DOHH2 (cell line): ENCODE measurements at regions not wholly inside any gene's neighbourhood (a gene's known extent, or its start where the extent isn't known, plus 50 kb on each side); places are given as distances from the start of the nearest gene placed in this dataset.

ENCODE experiments used
- H3F3A ChIP-seq: fragments of 200-600 bp; sonication (generic), shearing (Covaris generic); 2 replicates; pipeline ENCODE4 v1.6.0; 2016; ENCODE audit warnings: antibody characterized with exemption, mild to moderate bottlenecking; ENCODE audit not compliant: control insufficient read depth, insufficient read depth
- H3K27ac ChIP-seq: fragments of 200-600 bp; sonication (generic); 2 replicates; pipeline ENCODE4 v1.5.1; 2014; ENCODE audit warnings: low read depth, mild to moderate bottlenecking, low read length, moderate library complexity
- H3K27me3 ChIP-seq: fragments of 200-600 bp; sonication (generic); 2 replicates; pipeline ENCODE4 v1.6.1; 2014; ENCODE audit warnings: mild to moderate bottlenecking, low read length, mixed read lengths; ENCODE audit not compliant: control insufficient read depth
- H3K36me3 ChIP-seq: fragments of 200-600 bp; sonication (generic); 2 replicates; pipeline ENCODE4 v1.6.1; 2014; ENCODE audit warnings: mild to moderate bottlenecking, low read length, moderate library complexity, mixed read lengths; ENCODE audit not compliant: control insufficient read depth
- H3K4me1 ChIP-seq: fragments of 200-600 bp; sonication (generic); 2 replicates; pipeline ENCODE4 v1.6.1; 2014; ENCODE audit warnings: mild to moderate bottlenecking, low read length, mixed read lengths; ENCODE audit not compliant: control insufficient read depth
- H3K4me2 ChIP-seq: fragments of 200-600 bp; sonication (generic); 2 replicates; pipeline ENCODE4 v1.6.0; 2014; ENCODE audit warnings: mild to moderate bottlenecking, low read length, moderate library complexity
- H3K4me3 ChIP-seq: fragments of 200-600 bp; sonication (generic); 2 replicates; pipeline ENCODE4 v1.5.1; 2014; ENCODE audit warnings: mild to moderate bottlenecking, low read length, mixed read lengths
- H3K79me2 ChIP-seq: fragments of 200-600 bp; sonication (generic); 2 replicates; pipeline ENCODE4 v1.6.1; 2014; ENCODE audit warnings: mild to moderate bottlenecking, low read length, mixed read lengths; ENCODE audit not compliant: control insufficient read depth
- H3K9me2 ChIP-seq: fragments of 200-600 bp; sonication (generic); replicated peaks from 2 replicates; pipeline ENCODE4 v1.6.1; 2014; ENCODE audit warnings: mild to moderate bottlenecking, low read length, mixed read lengths; ENCODE audit not compliant: control insufficient read depth
- H3K9me3 ChIP-seq: fragments of 200-600 bp; sonication (generic); 2 replicates; pipeline ENCODE4 v1.6.1; 2014; ENCODE audit warnings: antibody characterized with exemption, low read length, mixed read lengths; ENCODE audit not compliant: control insufficient read depth, insufficient read depth
- H4K20me1 ChIP-seq: fragments of 200-600 bp; sonication (generic); 2 replicates; pipeline ENCODE4 v1.6.0; 2014; ENCODE audit warnings: low read depth, mild to moderate bottlenecking, antibody characterized with exemption, low read length, moderate library complexity; ENCODE audit not compliant: control insufficient read depth, insufficient read depth
- EZH2phosphoT487 ChIP-seq: fragments of 200-600 bp; sonication (generic); IDR thresholded peaks from 2 replicates; pipeline ENCODE4 v1.6.1; 2017; ENCODE audit warnings: borderline replicate concordance, mild to moderate bottlenecking, antibody characterized with exemption, low read length, moderate library complexity, mixed read lengths
- TF ChIP-seq, protein P1 (sequence below): fragments of 200-600 bp; sonication (generic); IDR thresholded peaks from one replicate; pipeline ENCODE4 v1.5.1; 2014; ENCODE audit warnings: antibody characterized with exemption, mild to moderate bottlenecking, low read depth, low read length; ENCODE audit not compliant: poor library complexity, severe bottlenecking

DNA sequence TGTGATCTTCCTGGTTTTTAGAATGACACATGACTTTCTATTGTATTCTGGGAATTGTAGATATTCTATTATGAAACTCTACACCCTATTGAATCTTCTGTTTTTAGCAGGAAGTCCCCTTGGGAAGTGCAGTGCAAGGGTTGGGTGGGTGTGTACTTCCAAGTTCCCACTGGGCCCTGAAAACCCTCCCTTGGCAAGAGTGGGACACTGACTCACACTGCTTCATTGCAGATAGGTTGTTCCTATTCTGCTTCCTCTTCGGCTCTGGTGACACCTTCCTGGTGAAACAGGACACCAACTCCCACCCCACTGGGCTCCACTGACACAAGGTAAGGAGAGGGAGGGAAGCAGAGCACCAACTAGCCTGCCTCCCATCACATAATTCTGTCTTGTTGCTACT lies 121.8 kb downstream of the KCTD12 start:
- no peak overlapping the region for H3K4me3 ChIP-seq
- H3K4me1 ChIP-seq = no peaks in the 10 kb centered on the region
- H3K4me2 ChIP-seq = no peak overlapping the region
- no peaks in the 10 kb centered on the region for H3F3A ChIP-seq
- H4K20me1 ChIP-seq = no peaks in the 10 kb centered on the region
- TF ChIP-seq, protein P1, sequence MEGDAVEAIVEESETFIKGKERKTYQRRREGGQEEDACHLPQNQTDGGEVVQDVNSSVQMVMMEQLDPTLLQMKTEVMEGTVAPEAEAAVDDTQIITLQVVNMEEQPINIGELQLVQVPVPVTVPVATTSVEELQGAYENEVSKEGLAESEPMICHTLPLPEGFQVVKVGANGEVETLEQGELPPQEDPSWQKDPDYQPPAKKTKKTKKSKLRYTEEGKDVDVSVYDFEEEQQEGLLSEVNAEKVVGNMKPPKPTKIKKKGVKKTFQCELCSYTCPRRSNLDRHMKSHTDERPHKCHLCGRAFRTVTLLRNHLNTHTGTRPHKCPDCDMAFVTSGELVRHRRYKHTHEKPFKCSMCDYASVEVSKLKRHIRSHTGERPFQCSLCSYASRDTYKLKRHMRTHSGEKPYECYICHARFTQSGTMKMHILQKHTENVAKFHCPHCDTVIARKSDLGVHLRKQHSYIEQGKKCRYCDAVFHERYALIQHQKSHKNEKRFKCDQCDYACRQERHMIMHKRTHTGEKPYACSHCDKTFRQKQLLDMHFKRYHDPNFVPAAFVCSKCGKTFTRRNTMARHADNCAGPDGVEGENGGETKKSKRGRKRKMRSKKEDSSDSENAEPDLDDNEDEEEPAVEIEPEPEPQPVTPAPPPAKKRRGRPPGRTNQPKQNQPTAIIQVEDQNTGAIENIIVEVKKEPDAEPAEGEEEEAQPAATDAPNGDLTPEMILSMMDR = no peak
- no peak for TF ChIP-seq EZH2phosphoT487
- H3K9me3 ChIP-seq = no peaks in the 10 kb centered on the region
- no peaks in the 10 kb centered on the region for H3K9me2 ChIP-seq
- H3K36me3 ChIP-seq = no peaks in the 10 kb centered on the region
- no peaks in the 10 kb centered on the region for H3K27me3 ChIP-seq
- no peaks in the 10 kb centered on the region for H3K79me2 ChIP-seq
- H3K27ac ChIP-seq = no peak overlapping the region

DNA sequence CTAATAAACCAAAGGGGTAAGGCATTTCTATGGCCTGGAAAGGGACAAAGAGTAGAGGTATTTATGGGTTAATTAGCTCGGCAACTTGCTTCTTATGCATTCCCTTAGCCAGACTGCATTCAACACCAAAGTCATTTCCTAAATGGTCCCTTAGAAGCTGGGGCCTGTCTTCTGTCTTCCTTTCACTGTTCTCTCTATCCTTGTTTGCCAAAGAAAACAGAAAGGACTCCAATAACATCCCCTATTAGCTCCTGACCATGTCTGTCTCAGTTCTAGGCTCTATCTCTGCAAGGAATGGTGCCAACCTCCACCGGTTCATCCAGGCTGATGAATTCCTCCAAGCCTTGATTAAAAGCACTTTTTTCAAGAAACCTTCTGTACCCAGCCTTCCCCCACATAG lies 123.5 kb downstream of the KCTD12 start:
- no peaks in the 10 kb centered on the region for H3K9me2 ChIP-seq
- H3K27me3 ChIP-seq = no peaks in the 10 kb centered on the region
- no peak overlapping the region for H3K27ac ChIP-seq
- no peaks in the 10 kb centered on the region for H3K79me2 ChIP-seq
- TF ChIP-seq EZH2phosphoT487 = no peak
- TF ChIP-seq, protein P1 = no peak
- no peaks in the 10 kb centered on the region for H3K36me3 ChIP-seq
- no peaks in the 10 kb centered on the region for H4K20me1 ChIP-seq
- no peaks in the 10 kb centered on the region for H3K4me1 ChIP-seq
- H3F3A ChIP-seq = no peaks in the 10 kb centered on the region
- H3K4me2 ChIP-seq = no peak overlapping the region
- H3K9me3 ChIP-seq = no peaks in the 10 kb centered on the region
- H3K4me3 ChIP-seq = no peak overlapping the region

DNA sequence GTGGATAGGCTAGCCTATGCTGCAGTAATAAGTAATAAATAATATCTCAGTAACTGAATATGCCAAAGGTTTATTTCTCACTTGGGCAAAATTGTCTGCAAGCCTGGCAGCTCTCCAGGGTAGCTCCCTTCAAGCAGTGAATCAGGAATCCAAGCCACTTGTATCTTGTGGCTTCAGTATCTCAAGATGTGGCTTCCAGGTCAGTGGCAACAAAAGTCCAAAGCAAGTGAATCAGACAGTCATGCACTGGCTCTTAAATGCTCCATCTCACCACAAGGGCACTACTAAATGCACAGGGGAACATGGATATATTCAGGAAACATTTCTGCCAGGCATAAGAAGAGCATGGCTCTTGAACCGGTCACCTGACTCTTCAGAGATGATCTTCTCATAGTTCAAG lies 126.3 kb downstream of the KCTD12 start:
- no peak for TF ChIP-seq EZH2phosphoT487
- TF ChIP-seq, protein P1 = no peak
- Histone ChIP-seq H4K20me1 (no peaks in the 10 kb centered on the region), H3K27me3 (peaks cover 2% of the 10 kb centered on the region; the same call in 1 of the 2 replicates)

DNA sequence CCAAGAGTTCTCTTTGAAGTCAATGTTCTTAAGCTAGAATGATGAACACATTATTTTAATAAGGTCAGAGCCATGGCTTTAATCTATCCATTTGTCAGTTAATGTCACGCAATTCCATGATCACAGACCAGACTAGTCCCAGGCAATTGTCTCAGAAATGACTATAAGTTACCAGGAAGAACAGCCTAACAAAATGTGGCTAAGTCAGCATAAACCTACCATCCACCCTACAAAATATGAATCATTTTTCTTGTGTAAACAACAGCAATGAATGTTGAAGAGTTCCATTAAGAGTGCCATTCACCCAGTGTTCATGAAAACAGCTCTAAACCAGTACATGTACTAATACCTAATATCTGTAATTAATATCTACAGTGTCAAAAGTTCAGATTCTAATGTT lies 127.5 kb downstream of the KCTD12 start:
- H3K4me1 ChIP-seq = no peaks in the 10 kb centered on the region
- H3K79me2 ChIP-seq = no peaks in the 10 kb centered on the region
- no peak overlapping the region for H3K27ac ChIP-seq
- no peaks in the 10 kb centered on the region for H3F3A ChIP-seq
- H3K9me3 ChIP-seq = no peaks in the 10 kb centered on the region
- H3K36me3 ChIP-seq = no peaks in the 10 kb centered on the region
- H3K4me2 ChIP-seq = no peak overlapping the region
- peaks cover 2% of the 10 kb centered on the region; the same call in 1 of the 2 replicates for H3K27me3 ChIP-seq
- no peaks in the 10 kb centered on the region for H4K20me1 ChIP-seq
- no peak overlapping the region for H3K4me3 ChIP-seq
- TF ChIP-seq EZH2phosphoT487 = no peak
- TF ChIP-seq, protein P1 = no peak
- H3K9me2 ChIP-seq = no peaks in the 10 kb centered on the region

More for the DNA sequence above, 126.3 kb downstream of the KCTD12 start:
- H3K9me3 ChIP-seq = no peaks in the 10 kb centered on the region
- H3F3A ChIP-seq = no peaks in the 10 kb centered on the region
- H3K36me3 ChIP-seq = no peaks in the 10 kb centered on the region
- no peaks in the 10 kb centered on the region for H3K9me2 ChIP-seq
- no peak overlapping the region for H3K4me3 ChIP-seq
- no peaks in the 10 kb centered on the region for H3K79me2 ChIP-seq
- H3K4me2 ChIP-seq = no peak overlapping the region
- H3K4me1 ChIP-seq = no peaks in the 10 kb centered on the region
- no peak overlapping the region for H3K27ac ChIP-seq
